GM21390 (cell line): ENCODE measurements at regions not wholly inside any gene's neighbourhood (a gene's known extent, or its start where the extent isn't known, plus 50 kb on each side); places are given as distances from the start of the nearest gene placed in this dataset.
A peak's percentile ranks its signal among the peaks of the same experiment; 100 is the strongest.
"Not testable (repeated sequence)": the region's sequence is repeated elsewhere in the genome, so short reads cannot be mapped to it uniquely, and the experiment has no call there.

Experiments used
- ATAC-seq: cut with Tn5 transposase; IDR thresholded peaks from one replicate; pipeline ENCODE4 v1.9.1; 2021; ENCODE audit not compliant: unreplicated experiment

GRCh38 chr18:9009703-9010488 is 92.6 kb upstream of the NDUFV2 start:
- ATAC-seq = no peak

GRCh38 chr18:9011431-9011830 is 91.1 kb upstream of the NDUFV2 start:
- ATAC-seq = no peak

- ATAC-seq = no peak
Observed at GRCh38 chr18:9013926-9014373, 88.5 kb upstream of the NDUFV2 start.

- no peak for ATAC-seq
Observed at GRCh38 chr18:9015689-9016088, 86.8 kb upstream of the NDUFV2 start.

- no peak for ATAC-seq
Observed at GRCh38 chr18:9016633-9017166, 85.8 kb upstream of the NDUFV2 start.

GRCh38 chr18:9017167-9017904 is 85.2 kb upstream of the NDUFV2 start:
- peak; percentile 86 for ATAC-seq

GRCh38 chr18:9017905-9018227 is 84.6 kb upstream of the NDUFV2 start:
- ATAC-seq = no peak

GRCh38 chr18:9019135-9019534 is 83.4 kb upstream of the NDUFV2 start:
- no peak for ATAC-seq

GRCh38 chr18:9020221-9020620 is 82.3 kb upstream of the NDUFV2 start:
- no peak for ATAC-seq

GRCh38 chr18:9021458-9021857 is 81.0 kb upstream of the NDUFV2 start:
- no peak for ATAC-seq

- ATAC-seq = no peak
Observed at GRCh38 chr18:9022397-9023155, 79.9 kb upstream of the NDUFV2 start.

- not testable (repeated sequence) for ATAC-seq
Observed at GRCh38 chr18:9024031-9024646, 78.4 kb upstream of the NDUFV2 start.

GRCh38 chr18:9025091-9025838 is 77.2 kb upstream of the NDUFV2 start:
- ATAC-seq = no peak

- no peak for ATAC-seq
Observed at GRCh38 chr18:9029131-9029530, 73.4 kb upstream of the NDUFV2 start.

GRCh38 chr18:9032519-9032918 is 70.0 kb upstream of the NDUFV2 start:
- ATAC-seq = no peak

- ATAC-seq = no peak
Observed at GRCh38 chr18:9038277-9038871, 64.1 kb upstream of the NDUFV2 start.

- ATAC-seq = no peak
Observed at GRCh38 chr18:9039441-9040071, 62.9 kb upstream of the NDUFV2 start.

GRCh38 chr18:9042766-9043481 is 59.6 kb upstream of the NDUFV2 start:
- no peak for ATAC-seq

- no peak for ATAC-seq
Observed at GRCh38 chr18:9043581-9043980, 58.9 kb upstream of the NDUFV2 start.
